Upper lobe of left lung (tissue), 6 donors: ENCODE measurements at regions not wholly inside any gene's neighbourhood (a gene's known extent, or its start where the extent isn't known, plus 50 kb on each side); places are given as distances from the start of the nearest gene placed in this dataset.

Source experiments
- ATAC-seq, 2 donors: fragments of 200-7000 bp; cut with Tn5 transposase; one replicate each; pipeline ENCODE4 v1.9.1; 2022; ENCODE audit warnings: mild to moderate bottlenecking in 2 of 2, moderate library complexity in 2 of 2; ENCODE audit not compliant: low FRiP score in 2 of 2
- DNase-seq, 2 donors: peaks; one replicate each; pipeline ENCODE4 v3.0.0-alpha.2; 2019 to 2020
- H3K27ac ChIP-seq, 4 donors: fragments of 200-600 bp; sonication (generic); one replicate each; pipeline ENCODE4 v1.5.1; 2016 to 2019
- H3K27me3 ChIP-seq, 4 donors: fragments of 200-600 bp; sonication (generic); one replicate each; pipeline ENCODE4 v1.5.1; 2017 to 2019
- H3K36me3 ChIP-seq, 4 donors: fragments of 200-600 bp; sonication (generic); one replicate each; pipeline ENCODE4 v1.5.1; 2016 to 2019
- H3K4me1 ChIP-seq, 4 donors: fragments of 200-600 bp; sonication (generic); one replicate each; pipeline ENCODE4 v1.5.1; 2018 to 2019
- H3K4me3 ChIP-seq, 4 donors: fragments of 200-600 bp; sonication (generic); one replicate each; pipeline ENCODE4 v1.5.1; 2017 to 2019; ENCODE audit warnings: mild to moderate bottlenecking in 2 of 4, moderate library complexity in 1 of 4
- H3K9me3 ChIP-seq, 4 donors: fragments of 200-600 bp; sonication (generic); one replicate each; pipeline ENCODE4 v1.5.1; 2018 to 2019
- EP300 ChIP-seq, 4 donors: sonication (generic); formaldehyde crosslinking; IDR thresholded peaks; one replicate each; pipeline ENCODE4 v1.5.1; 2017; ENCODE audit warnings: antibody characterized with exemption in 4 of 4, control low read depth in 2 of 4
- POLR2A ChIP-seq, 4 donors: fragments of 450-650 bp; IDR thresholded peaks; one replicate each; pipeline ENCODE4 v1.5.1; 2016 to 2017; ENCODE audit warnings: antibody characterized with exemption in 4 of 4, mild to moderate bottlenecking in 2 of 4
- POLR2AphosphoS5 ChIP-seq, 2 donors: sonication (generic); formaldehyde crosslinking; IDR thresholded peaks; one replicate each; pipeline ENCODE4 v1.5.1; 2017; ENCODE audit warnings: antibody characterized with exemption in 2 of 2
- WGBS, 2 donors: methylation state at CpG; one replicate each; pipeline ENCODE4 v1.1.5; 2017 to 2018; 5-methylcytosine and 5-hydroxymethylcytosine counted together
- TF ChIP-seq, protein P1 (sequence below), 6 experiments: fragments of 450-650 bp in 4 of 6; fragments of 200-600 bp in 2 of 6; sonication (generic) in 2 of 6; IDR thresholded peaks; one replicate each; pipeline ENCODE4 v1.5.1; 2016 to 2019; ENCODE audit warnings: antibody characterized with exemption in 6 of 6
- donor health status: DM: no; HTN: no; CAD: no; lungs with moderate emphysema.
- donor health status: DM: no; HTN: yes; CAD: no; lungs with severe emphysema.

- TF ChIP-seq POLR2A (IDR thresholded peaks at IDR 0.05): no peak
- 83 to 93% methylated on average over 1 of the region's 1 CpG for WGBS, 2 donors
These were observed 194.3 kb downstream of the SNAPC1 start for GRCh38 chr14:61956517-61956916.

DNA sequence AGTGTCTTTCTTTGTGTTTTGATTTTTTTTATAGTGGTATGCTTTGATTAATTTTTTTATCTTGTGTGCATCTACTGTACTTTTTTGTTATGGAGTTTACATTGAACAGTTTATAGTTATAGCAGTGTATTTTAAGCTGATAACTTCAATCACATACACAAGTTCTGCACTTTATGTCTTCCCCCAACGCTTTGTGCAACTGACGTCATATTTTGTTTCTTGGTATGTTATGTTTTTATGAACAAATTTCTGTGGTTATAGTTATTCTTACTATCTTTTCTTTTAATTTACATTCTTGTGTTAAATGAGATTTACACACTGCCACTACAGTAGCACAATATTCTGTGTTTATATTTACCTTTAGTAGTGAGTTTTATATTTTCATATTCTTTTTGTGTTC, 197.1 kb downstream of the SNAPC1 start:
- no peaks in the 10 kb centered on the region for H3K4me1 ChIP-seq
- DNase-seq (no peak), ATAC-seq (no peak)
- WGBS, 2 donors: 95 to 97% methylated on average over 2 of the region's 2 CpGs
- no peaks in the 10 kb centered on the region for H3K36me3 ChIP-seq
- TF ChIP-seq EP300 (IDR thresholded peaks at IDR 0.05): no peak
- TF ChIP-seq POLR2AphosphoS5 (IDR thresholded peaks at IDR 0.05): no peak
- TF ChIP-seq POLR2A (IDR thresholded peaks at IDR 0.05): no peak
- TF ChIP-seq, protein P1, sequence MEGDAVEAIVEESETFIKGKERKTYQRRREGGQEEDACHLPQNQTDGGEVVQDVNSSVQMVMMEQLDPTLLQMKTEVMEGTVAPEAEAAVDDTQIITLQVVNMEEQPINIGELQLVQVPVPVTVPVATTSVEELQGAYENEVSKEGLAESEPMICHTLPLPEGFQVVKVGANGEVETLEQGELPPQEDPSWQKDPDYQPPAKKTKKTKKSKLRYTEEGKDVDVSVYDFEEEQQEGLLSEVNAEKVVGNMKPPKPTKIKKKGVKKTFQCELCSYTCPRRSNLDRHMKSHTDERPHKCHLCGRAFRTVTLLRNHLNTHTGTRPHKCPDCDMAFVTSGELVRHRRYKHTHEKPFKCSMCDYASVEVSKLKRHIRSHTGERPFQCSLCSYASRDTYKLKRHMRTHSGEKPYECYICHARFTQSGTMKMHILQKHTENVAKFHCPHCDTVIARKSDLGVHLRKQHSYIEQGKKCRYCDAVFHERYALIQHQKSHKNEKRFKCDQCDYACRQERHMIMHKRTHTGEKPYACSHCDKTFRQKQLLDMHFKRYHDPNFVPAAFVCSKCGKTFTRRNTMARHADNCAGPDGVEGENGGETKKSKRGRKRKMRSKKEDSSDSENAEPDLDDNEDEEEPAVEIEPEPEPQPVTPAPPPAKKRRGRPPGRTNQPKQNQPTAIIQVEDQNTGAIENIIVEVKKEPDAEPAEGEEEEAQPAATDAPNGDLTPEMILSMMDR (IDR thresholded peaks at IDR 0.05): no peak
- H3K27me3 ChIP-seq: no peaks in the 10 kb centered on the region
- peaks cover 0 to 19% (median 10%) of the 10 kb centered on the region in 4 donors for H3K9me3 ChIP-seq
- no peak overlapping the region for H3K27ac ChIP-seq
- no peak overlapping the region for H3K4me3 ChIP-seq

More at GRCh38 chr14:61956517-61956916, 194.3 kb downstream of the SNAPC1 start:
- Histone ChIP-seq H3K27me3 (no peaks in the 10 kb centered on the region), H3K4me3 (no peak overlapping the region), H3K9me3 (peaks cover 0 to 10% (median 7%) of the 10 kb centered on the region in 4 donors), H3K27ac (no peak overlapping the region), H3K4me1 (no peaks in the 10 kb centered on the region), H3K36me3 (no peaks in the 10 kb centered on the region)
- DNase-seq (no peak), ATAC-seq (no peak)

DNA sequence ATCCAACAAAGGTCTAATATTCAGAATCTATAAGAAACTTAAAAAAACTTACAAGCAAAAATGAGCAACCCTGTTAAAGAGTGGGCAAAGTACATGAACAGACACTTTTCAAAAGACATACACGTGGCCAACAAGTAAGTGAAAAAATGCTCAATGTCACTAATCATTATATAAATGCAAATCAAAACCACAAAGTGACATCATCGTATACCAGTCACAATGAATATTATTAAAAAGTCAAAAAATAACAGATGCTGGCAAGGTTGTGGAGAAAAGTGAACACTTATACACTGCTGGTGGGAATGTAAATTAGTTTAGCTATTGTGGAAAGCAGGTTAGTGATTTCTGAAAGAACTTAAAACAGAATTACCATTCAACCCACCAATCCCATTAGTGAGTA, 199.1 kb downstream of the SNAPC1 start:
- DNase-seq: no peak
- 92 to 93% methylated on average over 2 of the region's 2 CpGs for whole genome bisulfite sequencing, 2 donors
- TF ChIP-seq, protein P1 (IDR thresholded peaks at IDR 0.05): no peak
- TF ChIP-seq EP300 (IDR thresholded peaks at IDR 0.05): no peak
- TF ChIP-seq POLR2AphosphoS5 (IDR thresholded peaks at IDR 0.05): no peak
- TF ChIP-seq POLR2A (IDR thresholded peaks at IDR 0.05): no peak
- Histone ChIP-seq H3K27ac (no peak overlapping the region), H3K9me3 (peaks cover 0 to 15% (median 8%) of the 10 kb centered on the region in 4 donors), H3K4me3 (no peak overlapping the region), H3K36me3 (no peaks in the 10 kb centered on the region), H3K4me1 (no peaks in the 10 kb centered on the region), H3K27me3 (no peaks in the 10 kb centered on the region)
- no peak for ATAC-seq

DNA sequence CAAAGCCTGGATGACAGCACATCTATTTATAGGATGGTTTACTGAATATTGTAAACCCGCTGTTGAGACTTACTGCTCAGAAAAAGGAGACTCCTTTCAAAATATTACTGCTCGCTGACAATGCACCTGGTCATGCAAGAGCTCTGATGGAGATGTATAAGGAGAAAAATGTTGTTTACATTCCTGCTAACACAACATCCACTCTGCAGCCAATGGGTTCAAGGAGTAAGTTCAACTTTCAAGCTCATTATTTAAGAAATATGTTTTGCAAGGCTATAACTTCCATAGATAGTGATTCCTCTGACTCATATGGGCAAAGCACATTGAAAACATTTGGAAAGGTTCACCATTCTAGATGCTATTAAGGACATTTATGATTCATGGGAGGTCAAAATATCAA, 201.7 kb downstream of the SNAPC1 start:
- H3K27me3 ChIP-seq: no peaks in the 10 kb centered on the region
- H3K9me3 ChIP-seq: peaks cover 0 to 9% (median 3%) of the 10 kb centered on the region in 4 donors
- 88 to 94% methylated on average over 2 of the region's 2 CpGs for WGBS, 2 donors
- no peaks in the 10 kb centered on the region for H3K4me1 ChIP-seq
- ATAC-seq: no peak
- no peak overlapping the region for H3K4me3 ChIP-seq
- DNase-seq: no peak
- no peak overlapping the region for H3K27ac ChIP-seq
- H3K36me3 ChIP-seq: no peaks in the 10 kb centered on the region
- TF ChIP-seq EP300 (IDR thresholded peaks at IDR 0.05): no peak
- TF ChIP-seq, protein P1 (IDR thresholded peaks at IDR 0.05): no peak

- TF ChIP-seq, protein P1 (IDR thresholded peaks at IDR 0.05): no peak
- no peak for TF ChIP-seq POLR2AphosphoS5 (IDR thresholded peaks at IDR 0.05)
- no peak for TF ChIP-seq POLR2A (IDR thresholded peaks at IDR 0.05)
- no peak for TF ChIP-seq EP300 (IDR thresholded peaks at IDR 0.05)
- Histone ChIP-seq H3K4me1 (no peaks in the 10 kb centered on the region), H3K36me3 (no peaks in the 10 kb centered on the region), H3K4me3 (no peak overlapping the region), H3K27me3 (no peaks in the 10 kb centered on the region), H3K9me3 (peaks cover 0 to 9% (median 3%) of the 10 kb centered on the region in 4 donors), H3K27ac (no peak overlapping the region)
- ATAC-seq: peak in 1 of 2 donors; percentile 40
- WGBS, 2 donors: 66% methylated on average over 2 of the region's 2 CpGs
- no peak for DNase-seq
These were observed 203.0 kb downstream of the SNAPC1 start for GRCh38 chr14:61965030-61965745.
